NT2/D1 (cell line): ENCODE measurements at regions not wholly inside any gene's neighbourhood (a gene's known extent, or its start where the extent isn't known, plus 50 kb on each side); places are given as distances from the start of the nearest gene placed in this dataset.
A peak's percentile ranks its signal among the peaks of the same experiment; 100 is the strongest.

Experiments
- DNase-seq: peaks from one replicate; pipeline ENCODE4 v3.0.0-alpha.2; 2011; ENCODE audit warnings: low read depth, low spot score
- H3K27me3 ChIP-seq: 2 replicates; pipeline ENCODE4 v1.6.0; 2011; ENCODE audit warnings: mild to moderate bottlenecking; ENCODE audit not compliant: insufficient read length, insufficient read depth
- H3K36me3 ChIP-seq: 2 replicates; pipeline ENCODE4 v1.6.1; 2011; ENCODE audit warnings: mild to moderate bottlenecking, low read length, mixed read lengths; ENCODE audit not compliant: insufficient read depth, insufficient read length
- H3K4me1 ChIP-seq: 2 replicates; pipeline ENCODE4 v1.5.1; 2011; ENCODE audit not compliant: insufficient read depth, insufficient read length
- H3K4me3 ChIP-seq: 2 replicates; pipeline ENCODE4 v1.5.1; 2011; ENCODE audit warnings: low read depth; ENCODE audit not compliant: insufficient read length
- H3K9ac ChIP-seq: 2 replicates; pipeline ENCODE4 v1.6.0; 2011; ENCODE audit warnings: low read depth; ENCODE audit not compliant: insufficient read length
- H3K9me3 ChIP-seq: 2 replicates; pipeline ENCODE4 v1.5.1; 2011; ENCODE audit warnings: mild to moderate bottlenecking, low read length; ENCODE audit not compliant: insufficient read depth
- SUZ12 ChIP-seq: IDR thresholded peaks from 2 replicates; pipeline ENCODE4 v1.6.1; 2011; ENCODE audit not compliant: insufficient read length, insufficient read depth; ENCODE audit errors: extremely low read depth
- YY1 ChIP-seq: IDR thresholded peaks from 2 replicates; pipeline ENCODE4 v1.6.1; 2011; ENCODE audit not compliant: insufficient read length, insufficient read depth
- ZNF274 ChIP-seq: IDR thresholded peaks from 2 replicates; pipeline ENCODE4 v1.6.1; 2011; ENCODE audit warnings: mild to moderate bottlenecking, low read depth, low read length

GRCh38 chr10:31754803-31755624 lies 173.6 kb downstream of the ARHGAP12 start:
- H3K9me3 ChIP-seq: no peaks in the 10 kb centered on the region
- TF ChIP-seq ZNF274: no peak
- no peak for TF ChIP-seq YY1
- no peak for TF ChIP-seq SUZ12
- no peaks in the 10 kb centered on the region for H3K27me3 ChIP-seq
- peak overlapping the region; percentile 21 for H3K9ac ChIP-seq
- H3K36me3 ChIP-seq: no peaks in the 10 kb centered on the region
- peaks cover 9% of the 10 kb centered on the region for H3K4me1 ChIP-seq
- no peak overlapping the region for H3K4me3 ChIP-seq
- no peak for DNase-seq

- Histone ChIP-seq H3K4me3 (no peak overlapping the region), H3K36me3 (no peaks in the 10 kb centered on the region), H3K4me1 (peaks cover 13% of the 10 kb centered on the region), H3K27me3 (no peaks in the 10 kb centered on the region), H3K9ac (no peak overlapping the region), H3K9me3 (no peaks in the 10 kb centered on the region)
- no peak for DNase-seq
- TF ChIP-seq SUZ12 (no peak), YY1 (no peak), ZNF274 (no peak)
These were observed 174.9 kb downstream of the ARHGAP12 start for GRCh38 chr10:31753681-31754080.

- H3K9ac ChIP-seq: no peak overlapping the region
- H3K9me3 ChIP-seq: no peaks in the 10 kb centered on the region
- DNase-seq: no peak
- H3K4me1 ChIP-seq: peaks cover 13% of the 10 kb centered on the region
- TF ChIP-seq SUZ12 (no peak), YY1 (no peak), ZNF274 (no peak)
- no peaks in the 10 kb centered on the region for H3K36me3 ChIP-seq
- no peak overlapping the region for H3K4me3 ChIP-seq
- H3K27me3 ChIP-seq: no peaks in the 10 kb centered on the region
These were observed 176.5 kb downstream of the ARHGAP12 start for GRCh38 chr10:31752170-31752569.

- DNase-seq: no peak
- no peaks in the 10 kb centered on the region for H3K9me3 ChIP-seq
- H3K9ac ChIP-seq: no peak overlapping the region
- H3K4me3 ChIP-seq: no peak overlapping the region
- no peaks in the 10 kb centered on the region for H3K27me3 ChIP-seq
- peaks cover 12% of the 10 kb centered on the region for H3K4me1 ChIP-seq
- H3K36me3 ChIP-seq: no peaks in the 10 kb centered on the region
- no peak for TF ChIP-seq YY1
- TF ChIP-seq ZNF274: no peak
- no peak for TF ChIP-seq SUZ12
These were observed 176.9 kb downstream of the ARHGAP12 start for GRCh38 chr10:31751738-31752080.

GRCh38 chr10:31751051-31751737 lies 177.4 kb downstream of the ARHGAP12 start:
- H3K9ac ChIP-seq: no peak overlapping the region
- no peak for DNase-seq
- no peak for TF ChIP-seq YY1
- TF ChIP-seq ZNF274: no peak

GRCh38 chr10:31749981-31750840 lies 178.4 kb downstream of the ARHGAP12 start:
- DNase-seq: no peak
- no peaks in the 10 kb centered on the region for H3K27me3 ChIP-seq

More at GRCh38 chr10:31751051-31751737, 177.4 kb downstream of the ARHGAP12 start:
- Histone ChIP-seq H3K4me1 (peaks cover 8% of the 10 kb centered on the region), H3K36me3 (no peaks in the 10 kb centered on the region), H3K27me3 (no peaks in the 10 kb centered on the region), H3K9me3 (no peaks in the 10 kb centered on the region), H3K4me3 (no peak overlapping the region)

More at GRCh38 chr10:31749981-31750840, 178.4 kb downstream of the ARHGAP12 start:
- peaks cover 9% of the 10 kb centered on the region for H3K4me1 ChIP-seq
- no peaks in the 10 kb centered on the region for H3K9me3 ChIP-seq
- no peaks in the 10 kb centered on the region for H3K36me3 ChIP-seq
- TF ChIP-seq YY1 (no peak), SUZ12 (no peak), ZNF274 (no peak)
- H3K9ac ChIP-seq: no peak overlapping the region
- H3K4me3 ChIP-seq: no peak overlapping the region
